Mesendoderm (in vitro differentiated cells): ENCODE measurements at regions not wholly inside any gene's neighbourhood (a gene's known extent, or its start where the extent isn't known, plus 50 kb on each side); places are given as distances from the start of the nearest gene placed in this dataset.
A peak's percentile ranks its signal among the peaks of the same experiment; 100 is the strongest.
"Not testable (repeated sequence)": the region's sequence is repeated elsewhere in the genome, so short reads cannot be mapped to it uniquely, and the experiment has no call there.

Source experiments
- DNase-seq: peaks from one replicate; pipeline ENCODE4 v3.0.0; 2013
- H2AK5ac ChIP-seq: 2 replicates; pipeline ENCODE4 v1.6.1; 2013; ENCODE audit warnings: low read length, inconsistent platforms
- H2BK120ac ChIP-seq: 2 replicates; pipeline ENCODE4 v1.6.1; 2013; ENCODE audit warnings: low read depth, mild to moderate bottlenecking, low read length, moderate library complexity, mixed read lengths
- H2BK15ac ChIP-seq: replicated peaks from 2 replicates; pipeline ENCODE4 v1.6.1; 2013; ENCODE audit warnings: low read depth, mild to moderate bottlenecking, moderate library complexity
- H2BK5ac ChIP-seq: 2 replicates; pipeline ENCODE4 v1.6.1; 2013; ENCODE audit warnings: low read length, inconsistent platforms
- H3K18ac ChIP-seq: 2 replicates; pipeline ENCODE4 v1.6.1; 2013; ENCODE audit warnings: mild to moderate bottlenecking, low read length, mixed read lengths
- H3K23ac ChIP-seq: one replicate; pipeline ENCODE4 v1.6.1; 2013; ENCODE audit warnings: low read length
- H3K27ac ChIP-seq: 2 replicates; pipeline ENCODE4 v1.5.1; 2013; ENCODE audit warnings: low read depth, mild to moderate bottlenecking, inconsistent platforms, low read length, moderate library complexity
- H3K27me3 ChIP-seq: 2 replicates; pipeline ENCODE4 v1.6.1; 2013; ENCODE audit warnings: low read length, control low read depth, mild to moderate bottlenecking, inconsistent platforms; ENCODE audit not compliant: insufficient read depth, poor library complexity
- H3K36me3 ChIP-seq: 2 replicates; pipeline ENCODE4 v1.6.1; 2013; ENCODE audit warnings: low read length, inconsistent platforms; ENCODE audit not compliant: control insufficient read depth, insufficient read depth
- H3K4ac ChIP-seq: one replicate; pipeline ENCODE4 v1.6.1; 2013; ENCODE audit warnings: low read depth, mild to moderate bottlenecking, low read length, moderate library complexity
- H3K4me1 ChIP-seq: 2 replicates; pipeline ENCODE4 v1.6.1; 2013; ENCODE audit warnings: low read depth, low read length, inconsistent platforms; ENCODE audit not compliant: control insufficient read depth
- H3K4me2 ChIP-seq: 2 replicates; pipeline ENCODE4 v1.6.1; 2013; ENCODE audit warnings: low read length
- H3K4me3 ChIP-seq: 2 replicates; pipeline ENCODE4 v1.5.1; 2013; ENCODE audit warnings: mild to moderate bottlenecking, low read length
- H3K56ac ChIP-seq: one replicate; pipeline ENCODE4 v1.6.1; 2013; ENCODE audit warnings: low read length
- H3K79me1 ChIP-seq: 2 replicates; pipeline ENCODE4 v1.6.1; 2013; ENCODE audit warnings: low read length, inconsistent platforms
- H3K79me2 ChIP-seq: 2 replicates; pipeline ENCODE4 v1.6.1; 2013; ENCODE audit warnings: mild to moderate bottlenecking, low read length; ENCODE audit not compliant: control insufficient read depth, insufficient read depth
- H3K9ac ChIP-seq: 2 replicates; pipeline ENCODE4 v1.6.1; 2013; ENCODE audit warnings: low read length, inconsistent platforms
- H4K5ac ChIP-seq: one replicate; pipeline ENCODE4 v1.6.1; 2013; ENCODE audit warnings: low read length
- H4K8ac ChIP-seq: one replicate; pipeline ENCODE4 v1.6.1; 2013; ENCODE audit warnings: low read depth, mild to moderate bottlenecking, control low read depth, low read length, moderate library complexity
- WGBS: extraction: QIAGEN DNeasy Blood & Tissue Kit; methylation state at CpG from one replicate; pipeline ENCODE4 v1.1.7; 2013; ENCODE audit warnings: low lambda C conversion rate, missing lambda C conversion rate; ENCODE audit not compliant: insufficient coverage; ENCODE audit errors: extremely low coverage; 5-methylcytosine and 5-hydroxymethylcytosine counted together

- DNase-seq, result no peak
- no peaks in the 10 kb centered on the region for H3K79me1 ChIP-seq
Observed at GRCh38 chr17:79547586-79547985, 63.3 kb downstream of the RBFOX3 start.

GRCh38 chr17:79547171-79547570, 63.7 kb downstream of the RBFOX3 start:
- H3K36me3 ChIP-seq, H3K9ac ChIP-seq, H3K79me2 ChIP-seq, DNase-seq, H2BK120ac ChIP-seq, H3K4me1 ChIP-seq, H4K8ac ChIP-seq, H3K4ac ChIP-seq, H2BK15ac ChIP-seq, H3K27ac ChIP-seq, H3K79me1 ChIP-seq, H2BK5ac ChIP-seq, H3K23ac ChIP-seq, H3K18ac ChIP-seq, H3K4me3 ChIP-seq, H3K27me3 ChIP-seq, H2AK5ac ChIP-seq, H3K56ac ChIP-seq, H4K5ac ChIP-seq, H3K4me2 ChIP-seq: not testable (repeated sequence)
- whole genome bisulfite sequencing, result no CpG with 5 or more reads among the region's 12 CpGs

More at GRCh38 chr17:79547586-79547985, 63.3 kb downstream of the RBFOX3 start:
- no peak overlapping the region for H2BK120ac ChIP-seq
- H3K9ac ChIP-seq, result no peak overlapping the region
- no peak overlapping the region for H2BK15ac ChIP-seq
- no peak overlapping the region for H3K56ac ChIP-seq
- no peak overlapping the region for H3K4me3 ChIP-seq
- no peak overlapping the region for H3K23ac ChIP-seq
- no peaks in the 10 kb centered on the region for H3K79me2 ChIP-seq
- WGBS, result no CpG with 5 or more reads among the region's 10 CpGs
- no peak overlapping the region for H2BK5ac ChIP-seq
- H3K27ac ChIP-seq, result no peak overlapping the region
- no peaks in the 10 kb centered on the region for H3K4me1 ChIP-seq
- H4K5ac ChIP-seq, result no peak overlapping the region
- H3K4ac ChIP-seq, result no peak overlapping the region
- H3K18ac ChIP-seq, result no peak overlapping the region
- H3K4me2 ChIP-seq, result no peak overlapping the region
- H3K27me3 ChIP-seq, result no peaks in the 10 kb centered on the region
- H2AK5ac ChIP-seq, result no peak overlapping the region
- no peak overlapping the region for H4K8ac ChIP-seq
- H3K36me3 ChIP-seq, result no peaks in the 10 kb centered on the region

- H4K5ac ChIP-seq, result no peak overlapping the region
- no peaks in the 10 kb centered on the region for H3K79me1 ChIP-seq
- H3K79me2 ChIP-seq, result no peaks in the 10 kb centered on the region
- H3K18ac ChIP-seq, result no peak overlapping the region
- H3K4me2 ChIP-seq, result no peak overlapping the region
- no peaks in the 10 kb centered on the region for H3K36me3 ChIP-seq
- DNase-seq, result no peak
- H3K4ac ChIP-seq, result no peak overlapping the region
- no peak overlapping the region for H3K56ac ChIP-seq
- no peak overlapping the region for H2AK5ac ChIP-seq
- H4K8ac ChIP-seq, result no peak overlapping the region
- H2BK120ac ChIP-seq, result no peak overlapping the region
- WGBS, result no CpG with 5 or more reads among the region's 10 CpGs
- H2BK15ac ChIP-seq, result no peak overlapping the region
- no peak overlapping the region for H3K4me3 ChIP-seq
- no peaks in the 10 kb centered on the region for H3K27me3 ChIP-seq
- H3K4me1 ChIP-seq, result no peaks in the 10 kb centered on the region
- H3K9ac ChIP-seq, result no peak overlapping the region
- H3K23ac ChIP-seq, result no peak overlapping the region
- no peak overlapping the region for H2BK5ac ChIP-seq
- H3K27ac ChIP-seq, result no peak overlapping the region
Observed at GRCh38 chr17:79546386-79546785, 64.5 kb downstream of the RBFOX3 start.

DNA sequence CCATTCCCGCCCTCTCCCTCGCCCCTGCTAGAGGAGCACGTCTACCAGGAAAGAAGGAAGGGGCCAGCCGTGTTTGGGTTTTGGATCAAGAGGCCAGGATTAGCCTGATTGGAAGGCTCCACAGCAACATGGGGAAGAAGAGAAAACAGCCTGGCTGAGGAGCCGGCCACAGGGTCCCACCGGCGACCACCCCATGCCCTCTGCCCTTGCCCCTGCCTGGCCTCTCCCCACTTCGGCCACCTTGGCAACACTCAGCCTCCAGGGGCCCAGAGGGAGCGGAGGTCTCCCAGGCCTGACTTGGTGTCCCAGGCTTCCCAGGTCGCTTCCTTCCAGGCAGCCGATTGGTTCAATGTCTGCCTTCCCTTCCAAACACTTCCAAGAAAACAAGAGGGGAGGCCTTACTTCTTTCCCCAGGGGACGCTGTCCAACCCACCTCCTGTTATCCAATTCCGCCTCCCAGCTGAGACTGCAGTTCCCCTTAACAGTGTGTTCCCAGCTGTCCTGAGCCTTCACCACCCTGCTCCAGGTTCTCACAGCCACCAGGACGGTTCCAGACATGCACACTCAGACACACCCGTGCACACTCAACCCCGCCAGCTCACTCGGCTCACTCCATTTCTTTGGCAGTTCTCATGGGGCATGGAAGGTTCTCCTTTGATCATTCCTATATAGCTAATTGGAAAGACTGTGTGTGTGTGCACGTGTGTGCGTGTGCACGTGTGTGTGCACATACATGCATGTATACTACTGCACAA, 65.4 kb downstream of the RBFOX3 start:
- no CpG with 5 or more reads among the region's 20 CpGs for WGBS
- no peak overlapping the region for H3K9ac ChIP-seq
- H2AK5ac ChIP-seq, result no peak overlapping the region
- H3K18ac ChIP-seq, result no peak overlapping the region
- H4K5ac ChIP-seq, result no peak overlapping the region
- H3K23ac ChIP-seq, result peak overlapping the region; percentile 89
- no peak overlapping the region for H3K27ac ChIP-seq
- H2BK15ac ChIP-seq, result no peak overlapping the region
- no peaks in the 10 kb centered on the region for H3K79me1 ChIP-seq
- H3K4me2 ChIP-seq, result no peak overlapping the region
- H2BK120ac ChIP-seq, result no peak overlapping the region
- no peaks in the 10 kb centered on the region for H3K27me3 ChIP-seq
- no peaks in the 10 kb centered on the region for H3K36me3 ChIP-seq
- no peak overlapping the region for H4K8ac ChIP-seq
- no peak overlapping the region for H2BK5ac ChIP-seq
- no peaks in the 10 kb centered on the region for H3K79me2 ChIP-seq
- no peak for DNase-seq
- no peak overlapping the region for H3K4me3 ChIP-seq
- H3K56ac ChIP-seq, result no peak overlapping the region
- no peak overlapping the region for H3K4ac ChIP-seq
- H3K4me1 ChIP-seq, result no peaks in the 10 kb centered on the region

DNA sequence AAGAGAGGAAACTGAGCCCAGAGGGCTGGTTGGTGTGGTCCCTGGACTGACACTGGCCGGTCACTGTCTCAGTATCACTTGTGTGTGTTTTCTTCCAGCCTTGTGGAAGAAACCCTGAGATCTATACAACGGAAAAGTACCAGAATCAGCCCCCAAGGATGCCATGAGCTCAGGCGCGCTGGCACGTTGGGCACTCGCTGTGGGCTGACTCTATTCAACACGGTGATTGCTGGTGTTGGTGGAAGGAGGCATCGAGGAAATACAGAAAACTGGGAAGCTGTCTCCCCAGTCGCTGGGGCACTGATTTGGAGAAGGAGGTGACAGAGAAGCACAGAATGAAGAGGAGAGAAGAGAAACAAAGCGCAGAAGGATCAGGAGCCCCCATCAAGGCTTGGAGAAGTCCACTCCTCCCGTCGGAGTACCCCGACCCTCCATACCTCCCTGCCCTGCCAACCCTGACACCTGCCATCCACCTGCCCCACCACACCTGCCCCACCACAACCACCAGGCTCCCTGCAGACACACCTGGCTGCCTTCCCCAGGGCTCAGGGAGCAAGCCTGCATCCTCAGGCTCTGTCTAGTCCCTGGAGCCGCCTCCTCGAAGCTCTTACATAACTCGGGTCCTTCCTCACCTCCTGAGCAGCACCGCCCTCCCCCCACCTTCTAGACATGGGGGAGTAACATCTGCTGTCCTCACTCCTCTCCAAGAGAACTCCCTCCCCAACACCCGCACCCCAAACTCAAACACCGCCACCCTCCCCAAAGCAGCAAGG, 66.5 kb downstream of the RBFOX3 start:
- no peak overlapping the region for H2BK5ac ChIP-seq
- no peak overlapping the region for H3K56ac ChIP-seq
- H3K18ac ChIP-seq, result no peak overlapping the region
- H3K27ac ChIP-seq, result no peak overlapping the region
- no peaks in the 10 kb centered on the region for H3K36me3 ChIP-seq
- no peak for DNase-seq
- H4K8ac ChIP-seq, result no peak overlapping the region
- no peaks in the 10 kb centered on the region for H3K27me3 ChIP-seq
- WGBS, result no CpG with 5 or more reads among the region's 19 CpGs
- no peaks in the 10 kb centered on the region for H3K4me1 ChIP-seq
- H3K79me1 ChIP-seq, result no peaks in the 10 kb centered on the region
- no peak overlapping the region for H3K4me2 ChIP-seq
- no peak overlapping the region for H3K23ac ChIP-seq
- no peaks in the 10 kb centered on the region for H3K79me2 ChIP-seq
- H3K9ac ChIP-seq, result no peak overlapping the region
- no peak overlapping the region for H2BK120ac ChIP-seq
- no peak overlapping the region for H2BK15ac ChIP-seq
- H3K4me3 ChIP-seq, result no peak overlapping the region
- H3K4ac ChIP-seq, result no peak overlapping the region
- H2AK5ac ChIP-seq, result no peak overlapping the region
- no peak overlapping the region for H4K5ac ChIP-seq
